K562 (cell line): ENCODE measurements at regions not wholly inside any gene's neighbourhood (a gene's known extent, or its start where the extent isn't known, plus 50 kb on each side); places are given as distances from the start of the nearest gene placed in this dataset.

Experiments used
- ERF ChIP-seq: fragments of 450-650 bp; formaldehyde crosslinking; IDR thresholded peaks from 2 replicates; pipeline ENCODE4 v1.4.0; 2020; ENCODE audit warnings: mild to moderate bottlenecking, mixed read lengths
- TF ChIP-seq, protein P1 (sequence below): sonication (generic); formaldehyde crosslinking; IDR thresholded peaks from 2 replicates; pipeline ENCODE4 v1.5.0; 2020; ENCODE audit warnings: missing genetic modification reagents
- TF ChIP-seq, protein P2 (sequence below): IDR thresholded peaks from 3 replicates; pipeline ENCODE4 v1.6.1; 2011; ENCODE audit warnings: borderline replicate concordance, mild to moderate bottlenecking; ENCODE audit not compliant: insufficient read length, insufficient read depth

DNA sequence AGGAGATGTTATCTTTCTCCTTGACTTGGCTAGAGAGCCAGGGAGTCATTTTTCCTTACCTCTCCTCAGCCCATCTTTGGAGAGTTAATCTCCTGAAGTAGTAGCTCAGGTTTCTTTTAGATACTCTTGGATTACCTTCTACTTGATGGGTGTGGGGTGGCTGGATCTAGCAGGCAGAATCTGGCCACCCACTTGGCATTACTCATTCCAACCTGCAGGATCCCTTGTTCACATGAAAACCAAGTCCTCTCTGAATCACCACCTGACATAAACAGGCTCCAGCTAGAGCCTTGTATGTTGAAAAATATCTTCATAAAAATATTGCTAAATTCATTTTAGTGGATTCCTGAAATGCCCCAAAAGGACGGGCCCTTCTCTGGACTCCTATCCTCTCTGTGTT is 250.6 kb upstream of the PLET1 start:
- TF ChIP-seq, protein P1, sequence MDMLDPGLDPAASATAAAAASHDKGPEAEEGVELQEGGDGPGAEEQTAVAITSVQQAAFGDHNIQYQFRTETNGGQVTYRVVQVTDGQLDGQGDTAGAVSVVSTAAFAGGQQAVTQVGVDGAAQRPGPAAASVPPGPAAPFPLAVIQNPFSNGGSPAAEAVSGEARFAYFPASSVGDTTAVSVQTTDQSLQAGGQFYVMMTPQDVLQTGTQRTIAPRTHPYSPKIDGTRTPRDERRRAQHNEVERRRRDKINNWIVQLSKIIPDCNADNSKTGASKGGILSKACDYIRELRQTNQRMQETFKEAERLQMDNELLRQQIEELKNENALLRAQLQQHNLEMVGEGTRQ = no peak
- TF ChIP-seq, protein P2, sequence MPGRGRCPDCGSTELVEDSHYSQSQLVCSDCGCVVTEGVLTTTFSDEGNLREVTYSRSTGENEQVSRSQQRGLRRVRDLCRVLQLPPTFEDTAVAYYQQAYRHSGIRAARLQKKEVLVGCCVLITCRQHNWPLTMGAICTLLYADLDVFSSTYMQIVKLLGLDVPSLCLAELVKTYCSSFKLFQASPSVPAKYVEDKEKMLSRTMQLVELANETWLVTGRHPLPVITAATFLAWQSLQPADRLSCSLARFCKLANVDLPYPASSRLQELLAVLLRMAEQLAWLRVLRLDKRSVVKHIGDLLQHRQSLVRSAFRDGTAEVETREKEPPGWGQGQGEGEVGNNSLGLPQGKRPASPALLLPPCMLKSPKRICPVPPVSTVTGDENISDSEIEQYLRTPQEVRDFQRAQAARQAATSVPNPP = no peak
- TF ChIP-seq ERF (CRISPR knock-in tag) = no peak
